Endodermal cell (in vitro differentiated cells): ENCODE measurements at regions not wholly inside any gene's neighbourhood (a gene's known extent, or its start where the extent isn't known, plus 50 kb on each side); places are given as distances from the start of the nearest gene placed in this dataset.
A peak's percentile ranks its signal among the peaks of the same experiment; 100 is the strongest.

Experiments used
- DNase-seq: peaks from one replicate; pipeline ENCODE4 v3.0.0-alpha.2; 2017
- H3K27ac ChIP-seq: 2 replicates; pipeline ENCODE4 v1.5.1; 2013; ENCODE audit warnings: mild to moderate bottlenecking, low read depth, low read length, moderate library complexity
- H3K27me3 ChIP-seq: 2 replicates; pipeline ENCODE4 v1.6.1; 2013; ENCODE audit warnings: mild to moderate bottlenecking, low read length, moderate library complexity; ENCODE audit not compliant: insufficient read depth, control insufficient read depth, poor library complexity, severe bottlenecking
- H3K36me3 ChIP-seq: 2 replicates; pipeline ENCODE4 v1.7.0; 2013; ENCODE audit warnings: mild to moderate bottlenecking, low read length, moderate library complexity; ENCODE audit not compliant: control insufficient read depth, insufficient read depth
- H3K4me1 ChIP-seq: one replicate; pipeline ENCODE4 v1.7.0; 2013; ENCODE audit warnings: low read length; ENCODE audit not compliant: control insufficient read depth, insufficient read depth
- H3K4me3 ChIP-seq: 2 replicates; pipeline ENCODE4 v1.5.1; 2013; ENCODE audit warnings: mild to moderate bottlenecking, low read length, moderate library complexity
- H3K9ac ChIP-seq: 2 replicates; pipeline ENCODE4 v1.6.1; 2013; ENCODE audit warnings: mild to moderate bottlenecking, low read length, moderate library complexity; ENCODE audit not compliant: poor library complexity, severe bottlenecking; ENCODE audit errors: extremely low read depth
- H3K9me3 ChIP-seq: 2 replicates; pipeline ENCODE4 v1.6.1; 2013; ENCODE audit warnings: mild to moderate bottlenecking, low read length, moderate library complexity; ENCODE audit not compliant: control insufficient read depth
- H3K27ac Mint-ChIP-seq: 2 replicates; pipeline ENCODE4 v1.8.0; 2020; ENCODE audit warnings: mixed read lengths
- H3K27me3 Mint-ChIP-seq: 2 replicates; pipeline ENCODE4 v1.8.0; 2021; ENCODE audit warnings: mild to moderate bottlenecking, mixed read lengths; ENCODE audit not compliant: insufficient read depth
- H3K36me3 Mint-ChIP-seq: 2 replicates; pipeline ENCODE4 v1.8.0; 2020; ENCODE audit warnings: low read depth, mixed read lengths
- H3K4me1 Mint-ChIP-seq: 2 replicates; pipeline ENCODE4 v1.8.0; 2020; ENCODE audit warnings: mixed read lengths
- H3K4me3 Mint-ChIP-seq: 2 replicates; pipeline ENCODE4 v1.8.0; 2020; ENCODE audit warnings: mild to moderate bottlenecking, moderate library complexity, mixed read lengths
- H3K9me3 Mint-ChIP-seq: 2 replicates; pipeline ENCODE4 v1.8.0; 2020; ENCODE audit warnings: mild to moderate bottlenecking, mixed read lengths
- WGBS, 2 experiments: methylation state at CpG; one replicate each; pipeline versions ENCODE4 v1.1.5 to v1.1.7; 2013; ENCODE audit warnings: missing lambda C conversion rate in 2 of 2, mixed read lengths in 1 of 2; ENCODE audit not compliant: insufficient coverage in 1 of 2, insufficient read length in 1 of 2; 5-methylcytosine and 5-hydroxymethylcytosine counted together
- TF ChIP-seq, protein P1 (sequence below): fragments of 200-600 bp; sonication (generic); conservative IDR thresholded peaks from 2 replicates; pipeline ENCODE4 v1.5.0; 2021; ENCODE audit warnings: antibody characterized with exemption, mild to moderate bottlenecking

DNA sequence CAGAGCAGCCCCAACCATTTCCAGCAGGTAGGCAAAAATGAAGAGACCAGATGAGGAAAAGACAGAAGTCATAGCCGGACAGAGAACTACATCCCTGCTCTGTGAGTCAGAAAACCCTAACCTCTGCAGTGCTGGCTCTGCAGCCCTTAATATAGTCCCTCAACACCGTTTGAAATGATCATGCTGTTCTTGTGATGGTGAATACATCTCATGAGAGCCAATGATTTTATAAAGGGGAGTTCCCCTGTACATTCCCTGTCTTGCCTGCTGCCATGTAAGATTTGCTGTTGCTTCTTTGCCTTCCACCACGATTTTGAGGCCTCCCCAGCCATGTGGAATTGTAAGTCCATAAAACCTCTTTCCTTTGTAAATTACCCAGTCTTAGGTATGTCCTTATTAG, 216.8 kb upstream of the RFX3 start:
- no peak overlapping the region for H3K9ac ChIP-seq
- Mint-ChIP-seq H3K4me3 (no peak overlapping the region), H3K9me3 (peaks cover 3% of the 10 kb centered on the region), H3K27ac (no peak overlapping the region), H3K36me3 (no peaks in the 10 kb centered on the region), H3K27me3 (no peaks in the 10 kb centered on the region), H3K4me1 (peaks cover 48% of the 10 kb centered on the region)
- no peaks in the 10 kb centered on the region for H3K27me3 ChIP-seq
- 89 to 92% methylated on average over 2 to 3 of the region's 3 CpGs for WGBS, 2 experiments
- TF ChIP-seq, protein P1, sequence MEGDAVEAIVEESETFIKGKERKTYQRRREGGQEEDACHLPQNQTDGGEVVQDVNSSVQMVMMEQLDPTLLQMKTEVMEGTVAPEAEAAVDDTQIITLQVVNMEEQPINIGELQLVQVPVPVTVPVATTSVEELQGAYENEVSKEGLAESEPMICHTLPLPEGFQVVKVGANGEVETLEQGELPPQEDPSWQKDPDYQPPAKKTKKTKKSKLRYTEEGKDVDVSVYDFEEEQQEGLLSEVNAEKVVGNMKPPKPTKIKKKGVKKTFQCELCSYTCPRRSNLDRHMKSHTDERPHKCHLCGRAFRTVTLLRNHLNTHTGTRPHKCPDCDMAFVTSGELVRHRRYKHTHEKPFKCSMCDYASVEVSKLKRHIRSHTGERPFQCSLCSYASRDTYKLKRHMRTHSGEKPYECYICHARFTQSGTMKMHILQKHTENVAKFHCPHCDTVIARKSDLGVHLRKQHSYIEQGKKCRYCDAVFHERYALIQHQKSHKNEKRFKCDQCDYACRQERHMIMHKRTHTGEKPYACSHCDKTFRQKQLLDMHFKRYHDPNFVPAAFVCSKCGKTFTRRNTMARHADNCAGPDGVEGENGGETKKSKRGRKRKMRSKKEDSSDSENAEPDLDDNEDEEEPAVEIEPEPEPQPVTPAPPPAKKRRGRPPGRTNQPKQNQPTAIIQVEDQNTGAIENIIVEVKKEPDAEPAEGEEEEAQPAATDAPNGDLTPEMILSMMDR, result no peak
- no peak for DNase-seq
- H3K4me3 ChIP-seq, result no peak overlapping the region
- H3K27ac ChIP-seq, result no peak overlapping the region
- H3K36me3 ChIP-seq, result no peaks in the 10 kb centered on the region
- H3K9me3 ChIP-seq, result no peaks in the 10 kb centered on the region
- H3K4me1 ChIP-seq, result peaks cover 7% of the 10 kb centered on the region

DNA sequence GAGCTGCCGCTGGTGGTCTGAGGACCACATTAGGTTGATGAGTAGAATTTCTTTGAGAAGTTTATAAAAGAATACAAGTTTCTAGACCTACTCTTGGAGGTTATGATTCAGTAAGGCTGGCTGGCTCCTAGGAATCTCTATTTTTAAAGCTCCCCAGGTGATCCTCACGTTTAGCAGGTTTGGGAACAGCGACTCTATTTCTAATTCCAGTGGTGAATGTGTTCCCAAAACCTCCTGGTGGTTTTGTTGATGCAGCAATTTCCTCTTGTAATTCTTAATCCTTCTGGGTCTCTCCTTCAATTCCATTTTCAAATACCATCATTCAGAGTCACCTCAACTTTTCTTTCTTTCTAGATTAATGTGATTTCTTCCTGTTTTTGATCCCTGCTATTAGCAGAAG, 215.9 kb upstream of the RFX3 start:
- DNase-seq, result no peak
- Histone ChIP-seq H3K4me1 (peaks cover 10% of the 10 kb centered on the region), H3K36me3 (no peaks in the 10 kb centered on the region), H3K27ac (no peak overlapping the region), H3K9me3 (no peaks in the 10 kb centered on the region), H3K9ac (no peak overlapping the region), H3K4me3 (peak overlapping the region; percentile 6), H3K27me3 (no peaks in the 10 kb centered on the region)
- no peaks in the 10 kb centered on the region for H3K36me3 Mint-ChIP-seq
- H3K27me3 Mint-ChIP-seq, result no peaks in the 10 kb centered on the region
- 64 to 71% methylated on average over 2 to 3 of the region's 3 CpGs for WGBS, 2 experiments
- TF ChIP-seq, protein P1, result no peak
- H3K9me3 Mint-ChIP-seq, result peaks cover 3% of the 10 kb centered on the region
- H3K4me1 Mint-ChIP-seq, result peaks cover 49% of the 10 kb centered on the region
- no peak overlapping the region for H3K4me3 Mint-ChIP-seq
- H3K27ac Mint-ChIP-seq, result no peak overlapping the region

DNA sequence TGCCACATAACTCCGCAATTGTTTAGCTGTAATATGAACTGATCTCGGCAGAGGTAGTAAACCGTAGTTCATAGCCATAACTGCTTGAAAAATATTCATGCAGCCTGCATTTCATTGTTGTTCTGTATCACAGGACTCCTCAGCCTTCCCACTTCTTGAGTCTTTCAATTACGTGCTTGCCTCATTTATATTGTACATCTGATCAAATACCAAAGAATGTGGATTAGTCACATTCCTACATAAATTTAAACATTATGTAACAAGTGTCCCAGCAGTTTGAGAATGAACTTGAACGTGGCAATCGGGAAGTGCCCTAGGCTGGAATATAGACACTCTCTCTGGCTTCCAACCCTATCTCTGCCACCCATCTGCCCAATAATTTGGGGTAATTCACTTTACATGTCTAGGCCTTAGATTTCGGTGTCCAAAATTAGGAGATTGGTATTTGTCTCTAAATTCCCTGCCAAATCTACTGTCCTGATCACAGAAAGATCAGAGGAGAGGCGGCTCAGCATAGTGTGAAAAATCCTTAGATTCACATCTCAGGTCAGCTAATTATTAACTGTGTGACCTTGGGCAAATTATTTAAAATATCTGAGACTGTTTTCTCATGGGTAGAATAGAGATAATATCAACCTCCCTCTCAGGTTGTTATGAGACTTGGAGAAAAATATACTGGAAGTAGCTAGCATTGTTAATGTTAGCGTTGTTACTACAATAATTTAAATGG, 215.1 kb upstream of the RFX3 start:
- no peak for DNase-seq
- H3K27ac ChIP-seq, result no peak overlapping the region
- no peaks in the 10 kb centered on the region for H3K9me3 ChIP-seq
- H3K4me1 ChIP-seq, result peaks cover 15% of the 10 kb centered on the region
- Mint-ChIP-seq H3K27me3 (no peaks in the 10 kb centered on the region), H3K36me3 (no peaks in the 10 kb centered on the region), H3K4me1 (peaks cover 53% of the 10 kb centered on the region), H3K4me3 (no peak overlapping the region), H3K27ac (no peak overlapping the region), H3K9me3 (peaks cover 3% of the 10 kb centered on the region)
- H3K27me3 ChIP-seq, result no peaks in the 10 kb centered on the region
- 91 to 94% methylated on average over 8 to 9 of the region's 9 CpGs for WGBS, 2 experiments
- H3K9ac ChIP-seq, result no peak overlapping the region
- peak overlapping the region; percentile 4 for H3K4me3 ChIP-seq
- TF ChIP-seq, protein P1, result no peak
- H3K36me3 ChIP-seq, result no peaks in the 10 kb centered on the region
